ENCODE measurements at regions not wholly inside any gene's neighbourhood (a gene's known extent, or its start where the extent isn't known, plus 50 kb on each side); places are given as distances from the start of the nearest gene placed in this dataset.

- TF ChIP-seq ZNF302 (tag by site-specific recombination; IDR thresholded peaks at IDR 0.05; ENCODE audit: low read depth): no peak
- TF ChIP-seq ZNF560 (tag by site-specific recombination; IDR thresholded peaks at IDR 0.05; ENCODE audit: borderline replicate concordance): no peak
- TF ChIP-seq ZNF624 (tag by site-specific recombination; IDR thresholded peaks at IDR 0.05): no peak
- no peak for TF ChIP-seq CTCF (tag by site-specific recombination; IDR thresholded peaks at IDR 0.05)
- no peak for TF ChIP-seq ZNF214 (tag by site-specific recombination; IDR thresholded peaks at IDR 0.05; ENCODE audit: borderline replicate concordance)
- TF ChIP-seq ZBTB10 (tag by site-specific recombination; IDR thresholded peaks at IDR 0.05): no peak
- TF ChIP-seq SETDB1 (IDR thresholded peaks at IDR 0.05; ENCODE audit: insufficient read length, low read length): no peak
- no peak for TF ChIP-seq ZNF548 (tag by site-specific recombination; IDR thresholded peaks at IDR 0.05)
- no peak for TF ChIP-seq KLF16 (tag by site-specific recombination; IDR thresholded peaks at IDR 0.05)
- TF ChIP-seq ZSCAN30 (tag by site-specific recombination; IDR thresholded peaks at IDR 0.05): peak; percentile 76
- TF ChIP-seq ZBTB17 (tag by site-specific recombination; IDR thresholded peaks at IDR 0.05): no peak; the same call in 1 of the 2 replicates
- TF ChIP-seq ZSCAN18 (tag by site-specific recombination; IDR thresholded peaks at IDR 0.05): no peak
- TF ChIP-seq FEZF1 (tag by site-specific recombination; IDR thresholded peaks at IDR 0.05): peak; percentile 94
- no peak for TF ChIP-seq ZNF555 (tag by site-specific recombination; conservative IDR thresholded peaks at IDR 0.05)
- no peak for TF ChIP-seq AEBP2 (tag by site-specific recombination; IDR thresholded peaks at IDR 0.05; ENCODE audit: borderline replicate concordance)
- TF ChIP-seq ZBTB44 (tag by site-specific recombination; IDR thresholded peaks at IDR 0.05): peak; percentile 87
- TF ChIP-seq ZNF266 (tag by site-specific recombination; IDR thresholded peaks at IDR 0.05; ENCODE audit: low read depth): no peak
- no peak for TF ChIP-seq ELK4 (IDR thresholded peaks at IDR 0.05; ENCODE audit: borderline replicate concordance, low read depth, low read length)
- no peak for TF ChIP-seq ZNF16 (tag by site-specific recombination; IDR thresholded peaks at IDR 0.05; ENCODE audit: low read depth)
- TF ChIP-seq RBAK (tag by site-specific recombination; IDR thresholded peaks at IDR 0.05): no peak
- no peak for TF ChIP-seq ZNF391 (tag by site-specific recombination; IDR thresholded peaks at IDR 0.05; ENCODE audit: borderline replicate concordance, low read depth)
- TF ChIP-seq KLF7 (tag by site-specific recombination; IDR thresholded peaks at IDR 0.05; ENCODE audit: borderline replicate concordance): no peak
- 0 out of 2 replicates have a peak, but pooled peaks have one; percentile 37 for TF ChIP-seq SCRT1 (tag by site-specific recombination; IDR thresholded peaks at IDR 0.05; ENCODE audit: borderline replicate concordance)
- peak; percentile 63; the same call in 1 of the 2 replicates for TF ChIP-seq ZNF2 (tag by site-specific recombination; IDR thresholded peaks at IDR 0.05)
- TF ChIP-seq PRDM1 (tag by site-specific recombination; IDR thresholded peaks at IDR 0.05): no peak
- TF ChIP-seq TCF7L2 (IDR thresholded peaks at IDR 0.05; ENCODE audit: borderline replicate concordance, low read depth, low read length): peak; percentile 29; the same call in 1 of the 2 replicates
- no peak for TF ChIP-seq ZSCAN23 (tag by site-specific recombination; IDR thresholded peaks at IDR 0.05)
- no peak for TF ChIP-seq BCL11A (tag by site-specific recombination; IDR thresholded peaks at IDR 0.05; ENCODE audit: low read depth)
- TF ChIP-seq ZNF544 (tag by site-specific recombination; IDR thresholded peaks at IDR 0.05): no peak
Measured at GRCh38 chr6:14792118-14792955, 453.5 kb upstream of the JARID2 start (continued).
